Transverse colon (tissue), 4 donors: ENCODE measurements at regions not wholly inside any gene's neighbourhood (a gene's known extent, or its start where the extent isn't known, plus 50 kb on each side); places are given as distances from the start of the nearest gene placed in this dataset.

Experiments used
- EP300 ChIP-seq: sonication (generic); formaldehyde crosslinking; IDR thresholded peaks from one replicate; pipeline ENCODE4 v1.6.1; 2017; ENCODE audit warnings: antibody characterized with exemption, low read depth
- POLR2AphosphoS5 ChIP-seq, 3 donors: sonication (generic); formaldehyde crosslinking; IDR thresholded peaks; one replicate each; pipeline ENCODE4 v1.6.1; 2016; ENCODE audit warnings: antibody characterized with exemption in 3 of 3
- TF ChIP-seq, protein P1 (sequence below), 5 experiments: fragments of 200-600 bp in 3 of 5; fragments of 450-650 bp in 2 of 5; sonication (generic) in 3 of 5; IDR thresholded peaks; 1 replicate in 2 of 5; 2 replicates in 3 of 5; pipeline ENCODE4 v1.5.1; 2016 to 2017; ENCODE audit warnings: antibody characterized with exemption in 5 of 5, inconsistent platforms in 3 of 5, mild to moderate bottlenecking in 2 of 5, moderate library complexity in 1 of 5

DNA sequence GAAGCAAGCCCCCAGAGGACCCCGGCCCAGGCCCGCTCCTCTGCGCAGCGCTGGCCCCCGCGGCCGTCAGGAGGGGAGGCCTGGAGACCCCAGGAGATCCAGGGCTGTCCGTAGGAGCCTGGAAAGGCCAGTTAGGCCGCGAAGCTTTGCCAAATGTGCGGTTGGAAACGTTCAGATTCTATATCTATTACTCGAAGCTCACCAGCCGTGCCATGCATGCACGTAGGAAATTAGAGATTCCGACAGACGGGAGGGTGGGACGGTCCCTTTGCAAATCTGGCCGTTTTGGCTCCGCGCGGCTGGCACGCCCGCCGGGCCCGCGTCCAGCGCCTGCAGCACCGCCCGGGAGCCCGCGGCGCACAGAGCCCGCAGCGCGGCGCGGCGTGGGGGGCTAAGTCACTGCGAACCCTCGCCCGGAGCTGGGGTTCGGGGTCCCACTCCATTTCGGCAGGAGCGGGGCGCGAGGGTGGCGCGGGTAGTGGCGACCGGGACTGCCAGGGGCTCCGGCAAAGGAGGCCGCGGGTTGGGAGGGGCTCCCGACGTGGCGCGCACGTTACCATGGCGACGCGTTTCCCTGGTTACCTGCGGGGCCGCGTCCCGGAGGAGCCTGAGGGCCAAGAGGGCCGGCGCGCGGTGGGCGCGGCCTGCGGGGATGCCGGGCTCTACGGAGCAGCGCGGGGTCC lies 488.6 kb upstream of the SMIM21 start:
- TF ChIP-seq, protein P1, sequence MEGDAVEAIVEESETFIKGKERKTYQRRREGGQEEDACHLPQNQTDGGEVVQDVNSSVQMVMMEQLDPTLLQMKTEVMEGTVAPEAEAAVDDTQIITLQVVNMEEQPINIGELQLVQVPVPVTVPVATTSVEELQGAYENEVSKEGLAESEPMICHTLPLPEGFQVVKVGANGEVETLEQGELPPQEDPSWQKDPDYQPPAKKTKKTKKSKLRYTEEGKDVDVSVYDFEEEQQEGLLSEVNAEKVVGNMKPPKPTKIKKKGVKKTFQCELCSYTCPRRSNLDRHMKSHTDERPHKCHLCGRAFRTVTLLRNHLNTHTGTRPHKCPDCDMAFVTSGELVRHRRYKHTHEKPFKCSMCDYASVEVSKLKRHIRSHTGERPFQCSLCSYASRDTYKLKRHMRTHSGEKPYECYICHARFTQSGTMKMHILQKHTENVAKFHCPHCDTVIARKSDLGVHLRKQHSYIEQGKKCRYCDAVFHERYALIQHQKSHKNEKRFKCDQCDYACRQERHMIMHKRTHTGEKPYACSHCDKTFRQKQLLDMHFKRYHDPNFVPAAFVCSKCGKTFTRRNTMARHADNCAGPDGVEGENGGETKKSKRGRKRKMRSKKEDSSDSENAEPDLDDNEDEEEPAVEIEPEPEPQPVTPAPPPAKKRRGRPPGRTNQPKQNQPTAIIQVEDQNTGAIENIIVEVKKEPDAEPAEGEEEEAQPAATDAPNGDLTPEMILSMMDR (IDR thresholded peaks at IDR 0.05) = no peak
- no peak for TF ChIP-seq EP300
- TF ChIP-seq POLR2AphosphoS5 (IDR thresholded peaks at IDR 0.05) = no peak
